Retinal pigment epithelial cell (primary cell): ENCODE measurements at regions not wholly inside any gene's neighbourhood (a gene's known extent, or its start where the extent isn't known, plus 50 kb on each side); places are given as distances from the start of the nearest gene placed in this dataset.
A peak's percentile ranks its signal among the peaks of the same experiment; 100 is the strongest.

Experiments used
- DNase-seq: peaks from one replicate; pipeline ENCODE4 v3.0.0-alpha.2; 2010; ENCODE audit warnings: low read depth
- H3K4me3 ChIP-seq: 2 replicates; pipeline ENCODE4 v1.5.1; 2011; ENCODE audit warnings: mild to moderate bottlenecking, low read length, control low read depth, moderate library complexity
- CTCF ChIP-seq: conservative IDR thresholded peaks from 2 replicates; pipeline ENCODE4 v1.5.1; 2011; ENCODE audit warnings: low read depth, low read length, control low read depth, inconsistent platforms

GRCh38 chr15:47473106-47473725, 244.1 kb upstream of the SEMA6D start:
- DNase-seq = no peak
- H3K4me3 ChIP-seq = no peak overlapping the region
- TF ChIP-seq CTCF = no peak

- no peak for TF ChIP-seq CTCF
- H3K4me3 ChIP-seq = no peak overlapping the region
- no peak for DNase-seq
Observed at GRCh38 chr15:47473832-47474231, 243.5 kb upstream of the SEMA6D start.

GRCh38 chr15:47475336-47475735, 242.0 kb upstream of the SEMA6D start:
- no peak for DNase-seq
- no peak overlapping the region for H3K4me3 ChIP-seq

GRCh38 chr15:47477341-47477740, 240.0 kb upstream of the SEMA6D start:
- no peak for TF ChIP-seq CTCF
- DNase-seq = peak; percentile 58
- H3K4me3 ChIP-seq = no peak overlapping the region

More at GRCh38 chr15:47475336-47475735, 242.0 kb upstream of the SEMA6D start:
- no peak for TF ChIP-seq CTCF

GRCh38 chr15:47484059-47484458, 233.2 kb upstream of the SEMA6D start:
- no peak for TF ChIP-seq CTCF
- DNase-seq = no peak
- no peak overlapping the region for H3K4me3 ChIP-seq

GRCh38 chr15:47484997-47485396, 232.3 kb upstream of the SEMA6D start:
- DNase-seq = no peak
- no peak for TF ChIP-seq CTCF

GRCh38 chr15:47485419-47485818, 231.9 kb upstream of the SEMA6D start:
- H3K4me3 ChIP-seq = no peak overlapping the region
- no peak for TF ChIP-seq CTCF
- no peak for DNase-seq

More at GRCh38 chr15:47484997-47485396, 232.3 kb upstream of the SEMA6D start:
- no peak overlapping the region for H3K4me3 ChIP-seq
